GM19025 (cell line): ENCODE measurements at regions not wholly inside any gene's neighbourhood (a gene's known extent, or its start where the extent isn't known, plus 50 kb on each side); places are given as distances from the start of the nearest gene placed in this dataset.
"Not testable (repeated sequence)": the region's sequence is repeated elsewhere in the genome, so short reads cannot be mapped to it uniquely, and the experiment has no call there.

ENCODE experiments used
- ATAC-seq: cut with Tn5 transposase; IDR thresholded peaks from one replicate; pipeline ENCODE4 v1.9.1; 2021; ENCODE audit warnings: mild to moderate bottlenecking, low read depth, moderate library complexity; ENCODE audit not compliant: unreplicated experiment

DNA sequence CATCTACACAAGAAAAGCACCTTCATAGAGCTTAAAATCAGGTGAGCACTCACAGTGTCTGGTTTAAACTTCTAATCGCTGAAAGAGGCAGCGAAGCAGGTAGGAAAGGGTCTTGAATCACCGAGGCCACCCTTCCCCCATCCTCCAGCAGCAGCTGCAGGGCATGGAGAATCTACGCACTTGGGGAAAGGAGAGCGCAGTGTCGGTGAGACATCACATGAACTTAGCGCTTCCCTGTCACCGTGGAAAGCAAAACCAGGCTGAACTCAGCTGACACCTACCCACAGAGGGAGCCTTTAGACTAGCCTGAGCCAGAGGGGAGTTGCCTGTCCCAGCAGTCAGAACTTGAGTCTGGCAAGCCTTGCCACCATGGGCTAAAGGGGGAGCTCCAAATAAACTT lies 197.2 kb upstream of the ZFP42 start:
- ATAC-seq: no peak

DNA sequence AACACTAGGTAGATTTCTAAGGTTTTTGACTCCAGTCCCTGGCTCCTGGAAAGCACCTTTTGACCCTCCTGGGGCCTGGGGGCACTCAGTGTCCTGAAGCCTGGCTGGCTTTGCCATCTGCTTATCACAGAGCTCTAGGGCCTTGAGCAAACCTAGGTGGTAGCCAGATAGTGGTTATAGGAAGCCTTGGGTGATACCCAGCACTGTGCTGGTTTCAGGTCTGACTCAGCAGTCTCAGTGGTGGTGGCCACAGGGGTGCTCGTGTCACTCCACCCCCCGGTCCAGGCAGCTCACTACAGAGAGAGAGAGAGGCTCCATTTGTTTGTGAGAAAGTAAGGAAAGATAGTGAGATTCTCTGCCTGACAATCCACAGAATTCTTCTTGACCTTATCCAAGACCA lies 195.8 kb upstream of the ZFP42 start:
- ATAC-seq: no peak

DNA sequence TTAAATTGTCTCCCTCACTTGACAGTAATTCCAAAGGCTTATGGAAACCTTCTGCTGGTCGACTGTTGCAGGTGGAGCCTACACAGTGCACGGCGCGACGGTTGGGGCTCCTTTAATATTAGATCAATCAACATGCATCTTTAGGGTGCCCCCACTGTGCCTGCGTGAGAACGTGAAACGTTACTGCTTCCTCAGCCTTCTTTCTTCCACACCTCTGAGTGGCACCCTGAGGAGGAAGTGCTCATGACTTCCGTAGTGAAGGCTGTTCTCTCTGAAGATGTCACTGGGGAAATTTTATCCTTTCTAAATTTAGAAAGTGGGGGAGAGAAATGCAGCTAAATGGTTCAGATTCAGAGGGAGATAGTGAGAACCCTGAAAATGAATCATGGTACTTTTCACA lies 184.0 kb upstream of the ZFP42 start:
- ATAC-seq: no peak

DNA sequence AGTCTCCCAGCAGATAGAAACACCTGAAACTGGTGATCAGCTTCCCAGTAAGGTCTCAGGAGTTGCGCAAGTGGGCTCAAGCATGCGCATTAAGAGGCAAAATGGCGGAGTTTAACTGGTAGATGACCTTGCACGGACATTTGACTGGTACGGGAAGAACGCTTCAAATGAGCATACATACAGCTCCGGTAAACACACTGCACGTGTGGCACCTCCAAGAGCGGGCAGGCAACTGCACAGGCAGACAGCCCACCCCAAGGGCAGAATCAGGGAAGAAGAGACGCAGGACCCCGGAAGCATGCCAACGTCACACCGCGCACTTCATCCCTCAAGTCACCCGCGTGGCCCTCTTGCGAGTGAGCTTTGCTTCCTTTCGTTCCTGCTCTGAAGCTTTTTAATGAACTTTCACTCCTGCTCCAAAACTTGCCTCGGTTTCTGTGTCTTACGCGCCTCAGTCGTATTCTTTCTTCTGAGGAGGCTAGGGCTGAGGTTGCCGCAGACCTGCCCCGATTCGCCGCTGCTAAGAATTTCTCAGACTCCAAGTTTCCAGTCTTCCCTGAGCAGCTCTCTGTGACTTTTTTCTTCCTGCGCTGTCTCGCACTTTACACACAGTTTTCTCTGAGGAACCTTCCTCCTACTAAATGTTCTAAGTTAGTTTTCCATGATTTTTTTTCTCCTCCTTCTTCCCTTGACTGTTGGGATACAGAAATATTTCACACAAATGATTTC lies 180.7 kb upstream of the ZFP42 start:
- no peak for ATAC-seq

DNA sequence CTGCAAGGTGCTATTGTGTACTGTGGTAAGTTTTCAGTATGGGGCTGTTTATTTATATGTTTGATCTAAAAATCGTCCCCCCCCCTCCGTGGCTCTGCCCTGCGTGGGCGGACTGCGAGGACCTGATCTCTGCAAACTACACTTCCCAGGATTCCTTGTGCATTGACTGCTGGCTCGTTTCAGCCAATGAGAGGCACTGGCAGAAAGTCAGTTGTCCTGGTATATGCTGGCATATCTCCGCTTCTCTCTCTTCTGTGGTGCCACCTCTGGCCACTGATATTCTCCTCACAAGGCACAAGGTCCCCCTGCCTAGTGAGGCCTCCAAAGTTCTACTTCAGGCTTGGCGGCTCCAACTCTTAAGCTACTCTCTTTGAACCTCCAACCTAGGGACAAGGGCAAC lies 168.8 kb upstream of the ZFP42 start:
- ATAC-seq: no peak

DNA sequence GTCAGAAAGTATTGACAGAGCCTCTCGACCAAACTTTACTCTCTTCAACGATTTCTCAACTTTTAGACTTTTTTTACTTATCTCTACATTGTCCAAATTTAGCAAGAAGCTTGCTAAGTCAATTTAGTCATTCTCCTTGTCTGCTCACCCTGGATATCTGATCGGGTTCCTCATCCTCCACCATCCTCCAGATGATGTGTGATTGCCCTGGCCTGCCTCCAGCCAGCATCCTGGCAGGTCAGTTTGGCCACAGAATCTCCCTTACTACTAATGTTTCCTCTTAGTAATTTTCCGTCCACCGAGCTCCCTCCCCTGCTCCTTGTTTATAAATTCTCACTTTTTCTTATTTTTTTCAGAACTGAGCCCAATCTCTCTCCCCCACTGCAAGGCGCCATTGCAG lies 167.9 kb upstream of the ZFP42 start:
- ATAC-seq: no peak

DNA sequence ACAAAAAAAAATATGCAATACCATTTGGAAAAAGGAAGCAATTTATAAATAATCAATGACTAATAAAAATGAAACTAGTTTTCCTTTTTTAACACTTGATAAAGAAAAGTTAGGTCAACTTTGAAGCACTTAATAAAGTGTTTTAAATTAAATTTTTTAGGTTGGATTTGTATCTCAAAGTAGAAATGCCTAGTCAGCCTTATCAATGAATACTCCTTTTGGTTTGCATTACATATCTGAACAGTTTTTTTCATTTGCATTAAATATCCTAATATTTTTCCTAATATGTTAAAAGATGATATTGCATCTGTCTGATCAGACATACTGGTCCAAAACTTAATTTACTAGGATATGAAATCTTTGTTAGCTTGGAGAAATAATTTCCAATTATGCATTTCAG lies 155.8 kb upstream of the ZFP42 start:
- ATAC-seq: no peak

DNA sequence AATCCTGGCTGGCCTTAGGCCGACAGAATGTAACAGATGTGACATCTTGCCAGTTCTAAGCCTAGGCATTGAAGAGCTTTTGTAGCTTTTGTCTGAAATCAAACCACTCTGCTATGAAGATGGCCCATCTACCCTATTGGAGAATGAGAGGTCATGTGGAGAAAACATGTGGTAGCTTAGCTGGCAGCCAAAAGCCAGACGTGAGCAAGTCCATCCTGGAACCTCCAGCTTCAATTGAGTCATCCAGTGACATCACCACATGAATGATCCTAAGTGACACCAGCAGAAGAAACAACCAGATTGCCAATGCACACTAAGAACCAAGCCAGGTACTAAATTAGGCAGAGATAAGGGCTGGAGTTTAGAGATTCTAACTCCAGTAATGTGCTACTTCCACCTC lies 154.8 kb upstream of the ZFP42 start:
- no peak for ATAC-seq

DNA sequence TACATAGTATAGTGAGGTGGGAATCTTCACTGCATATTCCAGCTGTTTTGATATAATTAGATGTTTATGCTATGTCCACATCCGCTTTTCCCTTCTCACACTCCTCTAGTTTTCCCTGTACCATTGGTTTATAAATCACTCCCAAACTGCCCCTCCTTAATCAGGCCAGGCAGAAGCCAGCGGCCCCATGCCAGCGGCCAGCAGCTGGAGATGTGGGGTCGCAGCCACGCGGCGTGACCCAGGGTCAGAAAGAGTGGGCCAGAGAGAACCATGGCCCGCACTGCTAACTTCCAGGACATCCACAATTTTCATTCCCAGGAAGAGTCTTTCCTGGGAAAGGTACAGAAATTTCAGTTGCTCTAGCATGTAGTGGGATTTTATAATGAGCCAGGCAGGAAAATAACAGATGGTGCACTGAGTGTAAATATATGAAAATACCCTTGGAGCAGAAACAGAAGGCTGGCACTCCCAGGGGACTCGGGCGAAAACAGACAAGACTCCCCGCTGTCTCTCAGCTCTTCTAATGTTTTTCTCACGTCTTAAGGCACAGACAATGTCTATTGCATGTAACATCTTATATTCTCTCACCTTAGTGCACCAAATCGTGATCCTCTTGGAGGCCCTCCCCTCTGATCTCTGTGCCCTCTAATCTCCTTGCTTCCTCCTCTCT lies 145.9 kb upstream of the ZFP42 start:
- no peak for ATAC-seq

DNA sequence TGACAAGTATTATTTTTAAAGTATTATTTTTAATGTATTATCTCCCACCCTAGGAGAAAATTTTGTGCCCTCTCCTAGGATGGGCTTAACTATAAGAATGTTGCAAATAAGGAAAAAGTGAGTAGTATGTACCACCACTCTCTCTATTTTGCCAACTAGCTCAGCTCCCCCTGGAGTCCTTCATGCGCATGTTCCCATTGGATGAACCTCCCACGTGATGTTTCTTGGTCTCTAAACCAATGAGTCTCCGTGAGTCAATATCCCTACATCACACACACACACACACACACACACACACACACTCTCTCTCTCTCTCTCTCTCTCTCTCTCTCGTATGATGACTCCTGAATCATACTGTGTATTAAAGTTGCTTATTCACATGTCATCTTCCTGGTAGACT lies 129.7 kb upstream of the ZFP42 start:
- ATAC-seq: no peak

DNA sequence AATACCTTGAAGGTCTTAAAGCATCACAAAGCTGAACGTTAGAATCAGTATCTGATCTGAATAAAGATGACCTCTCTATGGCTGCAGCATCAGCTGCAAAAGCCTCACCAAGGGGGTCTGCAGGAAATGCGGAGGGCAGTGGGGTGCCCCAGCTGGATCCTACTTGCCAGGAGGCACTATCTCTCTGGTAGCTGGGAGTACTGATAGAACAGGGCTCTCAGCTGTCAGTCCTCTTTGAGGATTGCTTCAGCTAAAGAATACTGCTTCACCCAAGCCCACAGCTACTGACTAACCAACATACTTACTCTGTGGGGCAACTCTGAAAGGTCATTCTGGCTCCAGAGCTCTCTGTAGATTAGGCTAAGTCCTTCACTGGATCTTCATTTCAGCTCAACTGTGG lies 112.5 kb upstream of the ZFP42 start:
- ATAC-seq: no peak

DNA sequence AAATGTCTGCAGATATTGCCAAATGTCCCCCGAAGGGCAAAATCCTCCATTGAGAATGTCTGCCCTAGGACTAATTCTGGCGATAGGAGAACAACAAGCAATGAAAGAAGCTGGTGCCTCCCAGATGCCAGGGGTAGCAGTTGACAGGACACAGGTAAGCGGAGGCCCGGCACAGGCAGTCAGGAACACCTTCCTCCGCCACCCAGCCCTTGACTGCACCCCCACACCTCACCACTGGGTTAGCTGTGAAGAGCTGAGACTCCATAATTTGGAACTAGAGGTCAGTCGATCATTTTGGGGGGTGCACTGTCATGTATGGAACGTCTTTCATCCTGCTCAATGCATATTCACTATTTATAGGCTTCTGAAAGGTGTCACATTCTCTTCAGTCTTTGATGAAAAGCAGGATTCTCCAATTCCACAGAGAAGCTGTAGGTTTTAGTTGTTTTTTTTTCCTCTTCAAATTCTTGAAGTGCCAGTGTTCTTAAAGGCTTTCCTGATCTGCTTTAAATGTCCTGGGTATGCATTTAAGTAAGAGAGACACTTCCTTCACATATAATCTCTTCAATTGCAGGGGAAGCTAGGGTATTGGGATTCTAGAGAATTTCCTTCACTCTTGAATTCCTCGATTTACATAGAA lies 111.6 kb upstream of the ZFP42 start:
- ATAC-seq: no peak

DNA sequence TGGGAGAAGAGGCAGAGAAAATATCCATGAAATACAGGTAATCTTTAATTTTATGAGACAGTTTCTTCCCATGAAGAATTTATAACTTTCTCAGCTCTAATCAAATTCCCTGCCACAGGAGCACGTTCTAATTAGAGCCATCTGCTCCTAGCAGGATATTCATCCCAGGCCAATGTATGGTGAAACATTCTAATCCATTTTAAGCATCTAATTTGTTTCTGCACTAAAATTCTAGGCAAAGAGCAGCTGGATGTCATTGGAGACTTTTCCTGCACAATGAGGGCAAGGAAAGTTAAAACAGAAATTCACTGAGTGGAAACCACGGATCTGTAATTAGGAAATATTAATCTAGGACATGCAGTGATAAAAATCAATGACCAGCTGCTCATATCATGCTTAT lies 107.7 kb upstream of the ZFP42 start:
- no peak for ATAC-seq

DNA sequence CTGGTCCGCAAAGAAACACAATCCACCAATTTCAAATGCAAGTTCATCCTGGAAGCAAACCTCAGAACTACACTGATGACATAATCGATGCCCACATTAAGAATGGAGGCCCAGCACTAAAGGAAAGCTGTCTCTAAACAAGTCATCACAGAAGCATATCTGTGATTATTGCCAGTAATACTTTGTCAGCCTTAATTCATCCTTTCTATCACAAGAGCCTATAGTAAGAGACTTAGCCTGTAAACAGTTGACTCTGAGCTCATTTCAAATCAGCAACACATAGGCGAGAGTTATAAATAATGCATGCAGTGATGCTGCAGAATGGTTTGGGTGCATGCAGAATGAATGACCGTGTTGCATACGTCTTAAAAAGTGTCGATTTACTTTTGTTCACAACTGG lies 105.9 kb upstream of the ZFP42 start:
- no peak for ATAC-seq

DNA sequence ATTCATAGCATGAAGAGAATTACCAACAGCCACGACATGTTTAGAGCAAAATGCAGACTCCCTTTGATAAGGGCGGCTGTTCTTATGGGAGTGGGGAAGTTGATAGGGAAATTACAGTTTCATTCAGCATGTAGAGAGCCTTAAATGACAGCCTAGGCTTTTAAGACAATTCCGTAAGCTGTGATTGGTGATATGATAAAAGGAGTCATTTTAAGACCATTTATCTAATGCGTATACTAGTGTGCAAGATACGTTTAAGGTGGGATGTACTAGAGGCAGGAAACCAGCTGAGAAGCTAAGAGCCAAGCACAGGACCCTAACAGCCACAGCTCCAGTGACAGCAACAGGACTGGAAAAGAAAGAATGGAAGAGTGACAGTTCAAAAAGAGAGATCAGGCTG lies 102.2 kb upstream of the ZFP42 start:
- ATAC-seq: no peak

DNA sequence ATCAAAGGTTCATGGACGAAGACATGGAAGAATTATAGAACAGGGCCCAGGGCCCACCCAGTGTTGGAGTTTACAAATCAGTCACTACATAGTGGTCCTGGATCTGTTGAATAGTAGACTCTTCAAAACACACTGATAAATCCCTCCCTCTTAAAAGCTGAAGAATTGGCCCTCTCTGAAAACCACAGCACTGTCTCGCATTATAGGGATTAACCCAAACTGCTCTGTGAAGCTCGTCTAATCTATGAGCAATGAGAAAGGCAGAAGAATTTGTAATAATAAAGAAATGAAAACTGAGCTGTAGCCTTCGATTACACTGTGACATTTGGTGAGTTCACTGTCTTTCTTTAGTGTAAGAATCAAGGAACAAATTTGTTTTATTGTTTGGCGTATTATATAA lies 92.5 kb upstream of the ZFP42 start:
- no peak for ATAC-seq

DNA sequence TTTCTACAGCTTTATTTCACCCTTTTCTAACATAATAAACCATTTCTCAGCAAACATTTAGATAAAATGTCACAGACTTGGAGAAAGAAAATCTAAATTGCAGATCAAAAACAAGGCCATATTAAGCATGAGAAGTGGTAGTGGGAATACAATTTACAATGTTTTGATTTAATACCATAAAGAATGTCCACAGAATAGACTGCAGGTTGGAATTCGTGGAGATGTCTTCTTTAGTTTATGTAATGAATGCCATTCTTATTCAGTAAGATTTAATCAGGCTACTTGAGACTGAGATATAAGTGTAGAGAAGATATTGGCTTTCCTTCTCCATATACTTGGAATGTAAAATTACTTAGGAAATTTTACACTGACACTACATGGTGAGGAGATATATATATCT lies 91.9 kb upstream of the ZFP42 start:
- ATAC-seq: no peak

DNA sequence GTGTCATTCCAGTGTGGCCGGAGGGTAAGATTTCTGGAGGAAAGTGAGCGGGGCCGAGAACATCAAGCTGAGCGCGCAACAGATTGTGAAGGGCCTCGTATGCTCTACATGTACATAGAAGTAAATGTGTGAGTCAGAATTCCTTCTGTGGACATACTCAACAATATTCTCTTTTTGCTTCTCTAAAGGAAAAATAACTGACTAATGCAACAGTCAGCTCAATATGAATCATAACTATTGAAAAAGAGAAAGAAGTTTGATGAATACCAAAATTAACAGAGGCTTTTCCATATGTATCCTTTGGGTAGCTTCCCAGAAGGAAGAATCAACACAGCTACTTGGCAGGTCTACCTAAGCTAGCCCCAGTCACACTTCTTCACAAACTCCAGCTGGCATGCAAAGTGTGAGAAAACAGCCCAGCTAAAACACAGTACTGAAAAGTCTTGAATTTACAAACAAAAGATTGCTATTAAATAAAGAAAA lies 87.5 kb upstream of the ZFP42 start:
- no peak for ATAC-seq

DNA sequence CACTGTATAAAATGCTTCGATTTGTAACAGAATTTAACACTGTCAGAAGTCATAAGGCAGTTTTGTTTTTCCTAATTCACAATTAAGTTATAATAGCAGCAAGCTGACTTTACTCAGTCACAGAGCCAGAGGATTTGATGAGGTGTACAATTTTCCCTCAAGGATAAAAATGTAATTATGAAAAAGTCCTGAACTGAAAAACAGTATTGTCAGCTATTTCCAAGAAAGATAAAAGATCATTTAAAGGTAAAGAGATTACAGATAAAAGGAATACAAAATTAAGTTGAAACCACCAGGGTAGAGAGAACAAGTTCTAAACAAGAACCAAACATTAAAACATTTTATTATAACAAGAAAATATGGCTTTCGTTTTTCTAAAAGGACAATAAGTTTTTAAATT lies 86.8 kb upstream of the ZFP42 start:
- ATAC-seq: no peak

DNA sequence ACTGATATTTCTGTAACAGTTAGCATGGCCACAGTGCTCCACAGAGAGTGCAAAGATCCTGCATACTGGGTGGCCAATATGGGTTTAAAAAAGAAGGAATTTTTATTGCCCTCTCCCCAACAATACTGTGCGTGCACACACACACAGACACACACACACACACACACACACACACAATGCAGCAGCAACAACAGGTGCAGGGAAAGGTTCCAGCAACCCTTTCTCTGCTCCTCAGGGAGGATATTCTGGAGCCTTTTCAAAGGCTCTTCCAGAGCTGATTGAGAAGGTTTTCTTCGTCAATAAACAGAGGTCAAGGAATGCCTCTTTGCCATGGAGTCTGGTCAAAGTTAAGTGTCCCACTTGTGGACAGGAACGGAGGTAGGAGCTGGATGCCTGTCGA lies 84.8 kb upstream of the ZFP42 start:
- no peak for ATAC-seq

DNA sequence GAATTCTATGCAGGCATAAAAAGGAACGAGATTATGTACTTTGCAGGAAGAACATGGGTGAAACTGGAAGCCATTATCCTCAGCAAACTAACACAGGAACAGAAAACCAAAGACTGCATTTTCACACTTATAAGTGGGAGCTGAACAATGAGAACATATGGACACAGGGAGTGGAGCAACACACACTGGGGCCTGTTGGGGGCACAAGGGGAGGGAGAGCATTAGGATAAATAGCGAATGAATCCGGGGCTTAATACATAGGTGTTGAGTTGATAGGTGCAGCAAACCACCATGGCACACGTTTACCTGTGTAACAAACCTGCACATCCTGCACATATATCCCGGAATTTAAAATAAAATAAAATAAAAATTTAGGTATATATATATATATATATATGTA lies 80.2 kb upstream of the ZFP42 start:
- not testable (repeated sequence) for ATAC-seq

DNA sequence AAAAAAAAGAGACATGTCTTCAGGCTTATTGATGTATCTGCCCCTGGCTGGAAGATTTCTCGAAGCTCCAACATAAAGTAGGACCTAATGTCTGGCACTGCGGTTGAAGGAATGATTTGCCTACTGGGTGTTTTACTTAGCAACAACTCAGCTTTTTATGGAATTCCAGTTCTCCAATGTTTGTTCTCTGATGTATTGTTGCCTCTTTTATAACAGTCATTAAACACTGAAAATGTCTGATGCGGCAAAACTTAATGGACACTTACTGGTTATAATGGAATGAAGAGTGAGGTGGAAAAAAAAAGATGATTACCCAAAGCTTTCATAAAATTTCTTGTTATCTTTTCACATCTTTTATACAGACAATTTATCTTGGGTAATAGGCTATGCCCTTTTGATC lies 75.6 kb upstream of the ZFP42 start:
- no peak for ATAC-seq
